PC-9 (cell line): ENCODE measurements at regions not wholly inside any gene's neighbourhood (a gene's known extent, or its start where the extent isn't known, plus 50 kb on each side); places are given as distances from the start of the nearest gene placed in this dataset.

Experiments
- BruUV-seq: library from RNA; stranded (reverse); fragments of 400-500 nt; replicated peaks from 2 replicates; lab custom pipeline; 2021; lab: Mats Ljungman, UMichigan
- CTCF ChIA-PET: fragments of 300-600 bp; sonication (Branson Sonifier 250); formaldehyde crosslinking; loops from one replicate; lab custom pipeline; 2022; ENCODE audit warnings: antibody characterized with exemption; lab: Charles Lee
- POLR2A ChIA-PET: fragments of 300-600 bp; sonication (Branson Sonifier 250); formaldehyde crosslinking; loops from one replicate; lab custom pipeline; 2022; ENCODE audit warnings: antibody characterized with exemption; ENCODE audit not compliant: unreplicated experiment; lab: Charles Lee
- DNase-seq, 2 experiments: peaks; one replicate each; pipeline versions ENCODE4 v3.0.0 to v3.0.0-alpha.2; 2015 to 2022; ENCODE audit warnings: mixed read lengths in 1 of 2
- H2AFZ ChIP-seq: fragments of 200-600 bp; sonication (generic); 2 replicates; pipeline ENCODE4 v1.8.1; 2017; ENCODE audit warnings: antibody characterized with exemption
- H3F3A ChIP-seq: fragments of 200-600 bp; sonication (generic); 2 replicates; pipeline ENCODE4 v1.8.1; 2017; ENCODE audit warnings: antibody characterized with exemption, mild to moderate bottlenecking, low read depth; ENCODE audit not compliant: insufficient read depth
- H3K27ac ChIP-seq: fragments of 200-600 bp; sonication (generic); 2 replicates; pipeline ENCODE4 v1.6.1; 2016; ENCODE audit warnings: mixed run types
- H3K27me3 ChIP-seq: fragments of 200-600 bp; sonication (generic); 2 replicates; pipeline ENCODE4 v1.6.1; 2016; ENCODE audit warnings: low read depth, mixed run types; ENCODE audit not compliant: insufficient read depth
- H3K36me3 ChIP-seq: fragments of 200-600 bp; sonication (generic); 2 replicates; pipeline ENCODE4 v1.6.1; 2016; ENCODE audit warnings: low read depth, mixed run types
- H3K4me1 ChIP-seq: fragments of 200-600 bp; sonication (generic); replicated peaks from 2 replicates; pipeline ENCODE4 v1.6.1; 2016; ENCODE audit warnings: mixed run types; ENCODE audit not compliant: insufficient read depth
- H3K4me2 ChIP-seq: fragments of 200-600 bp; sonication (generic); 2 replicates; pipeline ENCODE4 v1.6.1; 2017; ENCODE audit warnings: mixed run types
- H3K4me3 ChIP-seq: fragments of 200-600 bp; sonication (generic); 2 replicates; pipeline ENCODE4 v1.6.1; 2016; ENCODE audit warnings: mixed run types
- H3K79me2 ChIP-seq: fragments of 200-600 bp; sonication (generic); 2 replicates; pipeline ENCODE4 v1.6.1; 2017; ENCODE audit warnings: low read depth, mixed run types
- H3K9me2 ChIP-seq: fragments of 200-600 bp; sonication (generic); 2 replicates; pipeline ENCODE4 v1.8.1; 2017; ENCODE audit warnings: mild to moderate bottlenecking; ENCODE audit not compliant: insufficient read depth
- H3K9me3 ChIP-seq: fragments of 200-600 bp; sonication (generic); 2 replicates; pipeline ENCODE4 v1.8.1; 2016; ENCODE audit warnings: low read depth; ENCODE audit not compliant: insufficient read depth
- H4K20me1 ChIP-seq: fragments of 200-600 bp; sonication (generic); 2 replicates; pipeline ENCODE4 v1.8.1; 2017; ENCODE audit not compliant: insufficient read depth
- CTCF ChIP-seq: fragments of 200-600 bp; sonication (generic); conservative IDR thresholded peaks from 2 replicates; pipeline ENCODE4 v1.6.1; 2017; ENCODE audit warnings: mixed run types, antibody characterized with exemption, mild to moderate bottlenecking, moderate library complexity
- EZH2 ChIP-seq: fragments of 200-600 bp; sonication (generic); IDR thresholded peaks from 2 replicates; pipeline ENCODE4 v1.8.0; 2017; ENCODE audit warnings: antibody characterized with exemption, low read depth
- intact Hi-C: fragments of 100-400 bp; cut with micrococcal nuclease; formaldehyde crosslinking; loops from one replicate; pipeline ENCODE4 v1.10.0; 2022; ENCODE audit not compliant: unreplicated experiment

- Histone ChIP-seq H3K4me3 (no peak overlapping the region), H3K36me3 (no peaks in the 10 kb centered on the region), H3K9me3 (no peaks in the 10 kb centered on the region), H4K20me1 (no peaks in the 10 kb centered on the region), H3K27ac (no peak overlapping the region), H3K79me2 (no peaks in the 10 kb centered on the region), H3K4me2 (no peak overlapping the region), H2AFZ (no peak overlapping the region), H3K27me3 (no peaks in the 10 kb centered on the region), H3K4me1 (peaks cover 6% of the 10 kb centered on the region; the same call in 1 of the 2 replicates), H3F3A (no peaks in the 10 kb centered on the region), H3K9me2 (no peaks in the 10 kb centered on the region)
- no TSS peak for BruUV-seq
- POLR2A ChIA-PET = no interaction called here
- peak in 1 of 2 experiments; percentile 3 for DNase-seq
- intact Hi-C loops = no loop called here
- TF ChIP-seq EZH2 (no peak), CTCF (no peak)
- CTCF ChIA-PET = no interaction called here
Observed at GRCh38 chr7:81414411-81414810, 355.4 kb downstream of the HGF start.

GRCh38 chr7:81410471-81411117, 359.3 kb downstream of the HGF start:
- Histone ChIP-seq H3F3A (no peaks in the 10 kb centered on the region), H3K36me3 (no peaks in the 10 kb centered on the region), H3K4me1 (peaks cover 6% of the 10 kb centered on the region; the same call in 1 of the 2 replicates), H3K27me3 (no peaks in the 10 kb centered on the region), H3K27ac (no peak overlapping the region), H3K4me2 (no peak overlapping the region), H3K79me2 (no peaks in the 10 kb centered on the region), H2AFZ (no peak overlapping the region), H3K9me3 (no peaks in the 10 kb centered on the region), H3K4me3 (no peak overlapping the region), H3K9me2 (no peaks in the 10 kb centered on the region), H4K20me1 (no peaks in the 10 kb centered on the region)
- intact Hi-C loops = no loop called here
- DNase-seq = no peak
- CTCF ChIA-PET = no interaction called here
- no TSS peak for BruUV-seq
- no peak for TF ChIP-seq CTCF
- no peak for TF ChIP-seq EZH2
- POLR2A ChIA-PET = no interaction called here

- no peaks in the 10 kb centered on the region for H3K9me2 ChIP-seq
- no TSS peak for BruUV-seq
- ChIA-PET POLR2A (no interaction called here), CTCF (no interaction called here)
- no peak overlapping the region for H3K4me3 ChIP-seq
- no peaks in the 10 kb centered on the region for H3K9me3 ChIP-seq
- H3F3A ChIP-seq = no peaks in the 10 kb centered on the region
- no peak for DNase-seq
- no peaks in the 10 kb centered on the region for H3K79me2 ChIP-seq
- no peak overlapping the region for H3K4me2 ChIP-seq
- peak overlapping the region; percentile 51; the same call in 1 of the 2 replicates for H2AFZ ChIP-seq
- no peaks in the 10 kb centered on the region for H3K27me3 ChIP-seq
- H4K20me1 ChIP-seq = no peaks in the 10 kb centered on the region
- H3K4me1 ChIP-seq = no peaks in the 10 kb centered on the region
- TF ChIP-seq CTCF (no peak), EZH2 (no peak)
- no peaks in the 10 kb centered on the region for H3K36me3 ChIP-seq
- no peak overlapping the region for H3K27ac ChIP-seq
- intact Hi-C loops = no loop called here
Observed at GRCh38 chr7:81408728-81409127, 361.1 kb downstream of the HGF start.
